H1 (cell line): ENCODE measurements at regions not wholly inside any gene's neighbourhood (a gene's known extent, or its start where the extent isn't known, plus 50 kb on each side); places are given as distances from the start of the nearest gene placed in this dataset.

Experiments used
- CTCF ChIA-PET: fragments of 300-600 bp; sonication (Branson Sonifier 250); formaldehyde crosslinking; loops from one replicate; lab custom pipeline; 2021; ENCODE audit not compliant: partially characterized antibody; lab: Charles Lee
- POLR2A ChIA-PET: fragments of 300-600 bp; sonication (Branson Sonifier 250); formaldehyde crosslinking; loops from one replicate; lab custom pipeline; 2021; ENCODE audit warnings: inconsistent platforms; ENCODE audit not compliant: partially characterized antibody; lab: Charles Lee
- DNase-seq, 2 experiments: peaks; one replicate each; pipeline versions ENCODE4 v3.0.0 to v3.0.0-alpha.2; 2010 to 2022; ENCODE audit warnings: low spot score in 2 of 2, low read depth in 1 of 2, mixed read lengths in 1 of 2
- FAIRE-seq: peaks from 2 replicates; lab custom pipeline; 2011; peaks lifted over from hg19 to GRCh38; lab: Jason Lieb, UNC
- H2AFZ ChIP-seq: 2 replicates; pipeline ENCODE4 v1.8.1; 2012; ENCODE audit warnings: low read length, inconsistent platforms
- H2AK5ac ChIP-seq: 2 replicates; pipeline ENCODE4 v1.6.1; 2013; ENCODE audit warnings: low read depth, low read length
- H2BK120ac ChIP-seq: replicated peaks from 2 replicates; pipeline ENCODE3; 2013; ENCODE audit warnings: low read depth, low read length, inconsistent platforms
- H2BK12ac ChIP-seq: 2 replicates; pipeline ENCODE4 v1.6.1; 2013; ENCODE audit warnings: low read depth, low read length
- H2BK15ac ChIP-seq: 2 replicates; pipeline ENCODE4 v1.6.1; 2013; ENCODE audit warnings: low read length
- H2BK20ac ChIP-seq: 2 replicates; pipeline ENCODE4 v1.6.1; 2013; ENCODE audit warnings: low read length
- H2BK5ac ChIP-seq: 2 replicates; pipeline ENCODE4 v1.6.1; 2013; ENCODE audit warnings: low read depth, low read length
- H3K14ac ChIP-seq: 2 replicates; pipeline ENCODE4 v1.6.1; 2013; ENCODE audit warnings: inconsistent platforms; ENCODE audit not compliant: insufficient read length
- H3K18ac ChIP-seq: 2 replicates; pipeline ENCODE4 v1.6.1; 2013; ENCODE audit warnings: low read length; ENCODE audit errors: extremely low read depth
- H3K23ac ChIP-seq: 2 replicates; pipeline ENCODE4 v1.6.1; 2013; ENCODE audit warnings: inconsistent platforms; ENCODE audit not compliant: insufficient read length
- H3K23me2 ChIP-seq: 2 replicates; pipeline ENCODE4 v1.6.1; 2013; ENCODE audit warnings: low read depth, low read length
- H3K27ac ChIP-seq: 2 replicates; pipeline ENCODE4 v1.6.1; 2011; ENCODE audit warnings: low read depth, low read length, inconsistent platforms
- H3K27me3 ChIP-seq, 4 experiments: replicated peaks in 1 of 4; 1 replicate in 1 of 4; 2 replicates in 3 of 4; pipeline versions ENCODE4 v1.6.1 to v1.8.1; 2011 to 2013; ENCODE audit warnings: low read length in 3 of 4, mild to moderate bottlenecking in 3 of 4, inconsistent platforms in 2 of 4, mixed read lengths in 2 of 4, moderate library complexity in 1 of 4; ENCODE audit not compliant: control insufficient read depth in 3 of 4, insufficient read depth in 3 of 4; ENCODE audit errors: extremely low read depth in 1 of 4
- H3K36me3 ChIP-seq, 4 experiments: 2 replicates each; pipeline versions ENCODE4 v1.6.1 to v1.8.1; 2011 to 2013; ENCODE audit warnings: mild to moderate bottlenecking in 4 of 4, low read length in 3 of 4, moderate library complexity in 2 of 4, control low read depth in 1 of 4, inconsistent platforms in 1 of 4; ENCODE audit not compliant: insufficient read depth in 4 of 4, control insufficient read depth in 2 of 4
- H3K4ac ChIP-seq: replicated peaks from 2 replicates; pipeline ENCODE3; 2013; ENCODE audit warnings: low read length, low read depth, mixed read lengths, inconsistent platforms; ENCODE audit not compliant: insufficient read length
- H3K4me1 ChIP-seq, 4 experiments: replicated peaks in 1 of 4; 1 replicate in 1 of 4; 2 replicates in 3 of 4; pipeline versions ENCODE4 v1.6.1 to v1.8.1; 2011 to 2013; ENCODE audit warnings: low read length in 3 of 4, inconsistent platforms in 2 of 4, mixed read lengths in 1 of 4; ENCODE audit not compliant: insufficient read depth in 4 of 4, control insufficient read depth in 3 of 4
- H3K4me2 ChIP-seq, 2 experiments: 2 replicates each; pipeline versions ENCODE4 v1.6.1 to v1.8.1; 2011 to 2013; ENCODE audit warnings: low read depth in 2 of 2, low read length in 2 of 2, control low read depth in 1 of 2, inconsistent platforms in 1 of 2, mild to moderate bottlenecking in 1 of 2; ENCODE audit not compliant: insufficient read depth in 1 of 2
- H3K4me3 ChIP-seq, 4 experiments: fragments of 200-600, 300-600 bp in 1 of 4; sonication (generic), shearing (Covaris generic), sonication (Bioruptor Twin) in 1 of 4; 2 replicates each; pipeline versions ENCODE4 v1.5.1 to v1.8.1; 2011 to 2016; ENCODE audit warnings: low read length in 4 of 4, low read depth in 3 of 4, control low read depth in 2 of 4, inconsistent platforms in 2 of 4, mild to moderate bottlenecking in 2 of 4, mixed read lengths in 1 of 4, moderate library complexity in 1 of 4; ENCODE audit not compliant: insufficient read depth in 2 of 4; ENCODE audit errors: extremely low read depth in 1 of 4
- H3K56ac ChIP-seq: replicated peaks from 2 replicates; pipeline ENCODE3; 2013; ENCODE audit warnings: low read depth, mild to moderate bottlenecking, mixed read lengths, low read length, inconsistent platforms; ENCODE audit not compliant: insufficient read length
- H3K79me1 ChIP-seq: 2 replicates; pipeline ENCODE4 v1.6.1; 2013; ENCODE audit warnings: low read depth, low read length, control low read depth
- H3K79me2 ChIP-seq, 2 experiments: 2 replicates each; pipeline versions ENCODE4 v1.6.1 to v1.8.1; 2012 to 2013; ENCODE audit warnings: low read length in 2 of 2, mild to moderate bottlenecking in 2 of 2, inconsistent platforms in 1 of 2; ENCODE audit not compliant: insufficient read depth in 2 of 2, control insufficient read depth in 1 of 2
- H3K9ac ChIP-seq, 4 experiments: replicated peaks in 1 of 4; 1 replicate in 1 of 4; 2 replicates in 3 of 4; pipeline versions ENCODE4 v1.6.1 to v1.8.1; 2011 to 2013; ENCODE audit warnings: low read depth in 3 of 4, low read length in 3 of 4, control low read depth in 2 of 4, mild to moderate bottlenecking in 2 of 4, moderate library complexity in 2 of 4, inconsistent platforms in 1 of 4; ENCODE audit errors: extremely low read depth in 1 of 4
- H3K9me3 ChIP-seq, 2 experiments: 2 replicates each; pipeline versions ENCODE4 v1.6.1 to v1.8.1; 2012 to 2013; ENCODE audit warnings: mild to moderate bottlenecking in 2 of 2, moderate library complexity in 2 of 2, control low read depth in 1 of 2, inconsistent platforms in 1 of 2, low read depth in 1 of 2, low read length in 1 of 2, mixed read lengths in 1 of 2; ENCODE audit not compliant: insufficient read depth in 2 of 2
- H4K20me1 ChIP-seq, 2 experiments: replicated peaks in 1 of 2; 2 replicates each; pipeline versions ENCODE3 to v1.8.1; 2011 to 2013; ENCODE audit warnings: inconsistent platforms in 2 of 2, low read length in 2 of 2, mild to moderate bottlenecking in 1 of 2; ENCODE audit not compliant: insufficient read depth in 2 of 2, control insufficient read depth in 1 of 2
- H4K5ac ChIP-seq: 2 replicates; pipeline ENCODE4 v1.6.1; 2013; ENCODE audit warnings: low read length, low read depth, mixed read lengths, inconsistent platforms; ENCODE audit not compliant: insufficient read length
- H4K8ac ChIP-seq: 2 replicates; pipeline ENCODE4 v1.8.0; 2013; ENCODE audit warnings: mild to moderate bottlenecking, moderate library complexity, low read length, inconsistent platforms; ENCODE audit not compliant: insufficient read depth; ENCODE audit errors: extremely low read depth
- H4K91ac ChIP-seq: replicated peaks from 2 replicates; pipeline ENCODE3; 2013; ENCODE audit warnings: low read length, mixed read lengths, inconsistent platforms; ENCODE audit not compliant: insufficient read length
- EGR1 ChIP-seq: IDR thresholded peaks from 2 replicates; pipeline ENCODE4 v1.6.1; 2011; ENCODE audit warnings: low read depth, low read length, borderline replicate concordance
- WGBS, 2 experiments: shearing (Covaris generic) in 1 of 2; methylation state at CpG; one replicate each; pipeline versions ENCODE4 v1.1.6 to v1.1.7; 2013 to 2015; ENCODE audit warnings: low lambda C conversion rate in 2 of 2, mixed read lengths in 2 of 2, inconsistent platforms in 1 of 2, low coverage in 1 of 2, missing lambda C conversion rate in 1 of 2; ENCODE audit not compliant: insufficient replicate concordance in 2 of 2, insufficient coverage in 1 of 2, insufficient read length in 1 of 2; ENCODE audit errors: extremely low coverage in 1 of 2, missing lambda C conversion rate in 1 of 2; 5-methylcytosine and 5-hydroxymethylcytosine counted together

- no peak overlapping the region for H3K4me3 ChIP-seq
- H3K9me3 ChIP-seq = no peaks in the 10 kb centered on the region
- no peaks in the 10 kb centered on the region for H3K4me1 ChIP-seq
- no peak overlapping the region for H4K5ac ChIP-seq
- H3K56ac ChIP-seq = no peak overlapping the region
- H3K14ac ChIP-seq = no peak overlapping the region
- no peak overlapping the region for H2BK15ac ChIP-seq
- H3K36me3 ChIP-seq = no peaks in the 10 kb centered on the region
- H4K20me1 ChIP-seq = no peaks in the 10 kb centered on the region
- no peak overlapping the region for H3K4me2 ChIP-seq
- no peaks in the 10 kb centered on the region for H3K23me2 ChIP-seq
- POLR2A ChIA-PET = no interaction called here
- FAIRE-seq (no peak), DNase-seq (no peak)
- CTCF ChIA-PET = no interaction called here
- no peak overlapping the region for H3K23ac ChIP-seq
- no peak overlapping the region for H3K4ac ChIP-seq
- H3K79me1 ChIP-seq = no peaks in the 10 kb centered on the region
- H2AK5ac ChIP-seq = no peak overlapping the region
- no peak overlapping the region for H3K18ac ChIP-seq
- no peaks in the 10 kb centered on the region for H3K27me3 ChIP-seq
- no peak overlapping the region for H2BK20ac ChIP-seq
- no peak overlapping the region for H4K91ac ChIP-seq
- H3K27ac ChIP-seq = no peak overlapping the region
- no peak overlapping the region for H2BK120ac ChIP-seq
- H4K8ac ChIP-seq = no peak overlapping the region
- H2BK12ac ChIP-seq = no peak overlapping the region
- no peak overlapping the region for H2BK5ac ChIP-seq
- H3K9ac ChIP-seq = no peak overlapping the region
- no peaks in the 10 kb centered on the region for H3K79me2 ChIP-seq
- WGBS, 2 experiments = 93% methylated on average over 2 of the region's 2 CpGs; no CpG with 5 or more reads in 1 of the 2 experiments
- TF ChIP-seq EGR1 = no peak
- no peak overlapping the region for H2AFZ ChIP-seq
Observed at GRCh38 chr5:33260098-33260497, 180.7 kb upstream of the TARS1 start.
